ENCODE measurements at regions not wholly inside any gene's neighbourhood (a gene's known extent, or its start where the extent isn't known, plus 50 kb on each side); places are given as distances from the start of the nearest gene placed in this dataset.

DNA sequence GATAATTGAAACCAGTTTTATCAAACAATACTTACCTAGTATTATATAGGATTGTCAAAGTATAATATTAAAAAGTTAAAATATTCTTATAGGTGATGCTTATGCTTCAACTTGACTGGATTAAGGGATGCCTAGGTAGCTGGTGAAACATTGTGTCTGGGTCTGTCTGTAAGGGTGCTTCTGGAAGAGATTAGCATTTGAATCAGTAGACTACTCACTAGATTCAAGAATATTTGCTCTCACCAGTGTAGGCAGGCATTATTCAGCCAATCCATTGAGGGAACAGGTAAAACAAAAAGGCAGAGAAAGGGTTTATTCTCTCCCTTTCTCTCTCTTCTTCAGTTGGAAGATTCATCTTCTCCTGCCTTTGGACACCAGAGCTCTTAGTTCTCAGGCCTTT, 486.8 kb upstream of the GOLIM4 start:
- Histone ChIP-seq H3K4me3 (no peak overlapping the region), H3K27ac (no peak overlapping the region)
- DNase-seq (ENCODE audit: low spot score) = no peak
- TF ChIP-seq, protein P1, sequence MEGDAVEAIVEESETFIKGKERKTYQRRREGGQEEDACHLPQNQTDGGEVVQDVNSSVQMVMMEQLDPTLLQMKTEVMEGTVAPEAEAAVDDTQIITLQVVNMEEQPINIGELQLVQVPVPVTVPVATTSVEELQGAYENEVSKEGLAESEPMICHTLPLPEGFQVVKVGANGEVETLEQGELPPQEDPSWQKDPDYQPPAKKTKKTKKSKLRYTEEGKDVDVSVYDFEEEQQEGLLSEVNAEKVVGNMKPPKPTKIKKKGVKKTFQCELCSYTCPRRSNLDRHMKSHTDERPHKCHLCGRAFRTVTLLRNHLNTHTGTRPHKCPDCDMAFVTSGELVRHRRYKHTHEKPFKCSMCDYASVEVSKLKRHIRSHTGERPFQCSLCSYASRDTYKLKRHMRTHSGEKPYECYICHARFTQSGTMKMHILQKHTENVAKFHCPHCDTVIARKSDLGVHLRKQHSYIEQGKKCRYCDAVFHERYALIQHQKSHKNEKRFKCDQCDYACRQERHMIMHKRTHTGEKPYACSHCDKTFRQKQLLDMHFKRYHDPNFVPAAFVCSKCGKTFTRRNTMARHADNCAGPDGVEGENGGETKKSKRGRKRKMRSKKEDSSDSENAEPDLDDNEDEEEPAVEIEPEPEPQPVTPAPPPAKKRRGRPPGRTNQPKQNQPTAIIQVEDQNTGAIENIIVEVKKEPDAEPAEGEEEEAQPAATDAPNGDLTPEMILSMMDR (IDR thresholded peaks at IDR 0.05) = no peak

DNA sequence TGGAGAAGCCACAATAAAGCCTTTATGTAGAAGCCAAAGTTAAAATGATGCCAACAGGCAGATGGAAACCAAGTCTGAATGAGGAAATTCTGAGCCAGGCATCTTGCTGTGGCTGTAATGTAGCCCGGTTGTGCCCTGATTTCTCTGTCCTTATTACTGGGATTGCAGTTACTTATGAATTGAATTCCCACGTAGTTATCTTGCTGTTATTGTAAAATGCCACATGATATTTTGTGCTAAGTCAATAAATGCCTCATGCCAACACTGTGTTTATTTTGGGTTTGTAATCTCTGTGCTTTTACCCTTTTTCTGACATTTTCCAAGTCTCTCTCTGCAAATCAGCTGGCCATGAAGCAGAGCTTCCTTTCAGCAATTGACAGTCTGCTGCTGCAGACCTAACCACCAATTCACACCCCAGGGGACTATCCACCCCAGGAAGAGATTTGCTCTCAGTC, 486.1 kb upstream of the GOLIM4 start:
- TF ChIP-seq, protein P1 (IDR thresholded peaks at IDR 0.05) = no peak
- no peak for DNase-seq (ENCODE audit: low spot score)
- Histone ChIP-seq H3K27ac (no peak overlapping the region), H3K4me3 (no peak overlapping the region)

DNA sequence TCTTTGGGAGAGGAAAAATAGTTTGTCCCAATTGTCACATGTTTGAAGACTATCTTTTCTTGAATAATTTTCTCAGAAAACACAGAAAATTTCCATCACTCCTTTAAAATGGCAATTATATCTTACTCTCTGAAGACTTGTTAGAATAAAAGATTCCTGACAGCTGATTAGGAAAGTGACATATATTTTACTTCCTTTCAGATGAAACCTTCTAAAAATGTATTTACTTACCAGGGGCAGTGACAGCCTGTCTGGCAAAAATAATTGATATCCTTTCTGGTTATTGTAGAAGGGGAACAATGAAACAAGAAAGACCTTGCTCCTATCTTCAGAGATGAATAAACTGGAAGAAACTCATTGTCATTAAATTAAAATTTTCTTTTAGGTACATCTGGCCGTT, 483.3 kb upstream of the GOLIM4 start:
- no peak for DNase-seq (ENCODE audit: low spot score)
- TF ChIP-seq, protein P1 (IDR thresholded peaks at IDR 0.05) = no peak
- Histone ChIP-seq H3K27ac (no peak overlapping the region), H3K4me3 (no peak overlapping the region)

DNA sequence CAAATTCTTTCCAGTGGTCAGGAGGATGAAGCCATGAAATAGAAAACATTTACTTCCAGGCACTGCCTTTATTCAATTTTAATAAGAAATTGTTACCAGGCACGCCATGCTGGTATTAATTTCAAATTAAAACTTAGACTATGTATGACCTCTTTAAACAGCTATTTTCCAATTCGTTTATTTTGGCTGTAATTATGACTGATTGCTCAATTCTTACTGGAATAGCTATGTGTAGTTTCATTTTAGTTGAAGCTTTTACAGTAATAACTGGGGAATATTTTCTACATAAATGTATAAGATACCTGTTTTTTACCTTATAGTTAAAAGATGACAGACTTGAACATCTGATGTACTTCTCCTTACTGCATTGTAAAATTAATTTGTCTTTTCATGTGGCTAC, 480.0 kb upstream of the GOLIM4 start:
- no peak for DNase-seq (ENCODE audit: low spot score)
- TF ChIP-seq, protein P1 (IDR thresholded peaks at IDR 0.05) = no peak
- no peak overlapping the region for H3K27ac ChIP-seq
- no peak overlapping the region for H3K4me3 ChIP-seq

DNA sequence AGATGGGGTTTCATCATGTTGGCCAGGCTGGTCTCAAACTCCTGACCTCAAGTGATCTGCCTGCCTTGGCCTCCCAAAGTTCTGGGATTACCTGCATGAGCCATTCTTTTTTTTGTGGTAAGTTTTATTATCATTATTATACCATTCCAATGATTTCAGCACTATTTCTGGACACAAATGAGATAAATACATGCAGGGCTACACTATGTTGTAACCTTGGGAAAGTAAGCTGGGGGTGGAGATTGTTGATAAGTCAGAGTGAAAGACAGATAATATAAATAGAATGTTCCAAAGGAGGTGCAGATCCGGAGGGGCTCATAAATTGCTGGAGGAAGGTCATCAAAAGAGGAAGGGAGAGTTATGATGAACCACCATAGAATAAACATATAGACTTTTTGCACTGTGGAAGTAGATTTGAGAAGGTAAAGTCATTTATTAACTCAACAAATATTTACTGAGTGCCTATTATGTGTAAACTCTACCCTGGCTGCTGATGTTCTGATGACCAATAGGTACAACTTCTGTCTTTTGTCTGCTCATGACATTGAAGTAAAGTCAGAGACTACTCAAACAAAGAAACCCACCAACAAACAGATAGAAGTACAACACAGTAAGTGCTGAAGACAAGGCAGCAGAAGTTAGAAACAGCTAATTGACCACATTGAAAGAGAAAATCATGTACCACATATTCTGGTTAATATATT, 478.9 kb upstream of the GOLIM4 start:
- H3K4me3 ChIP-seq = no peak overlapping the region
- no peak for DNase-seq (ENCODE audit: low spot score)
- H3K27ac ChIP-seq = no peak overlapping the region
- TF ChIP-seq, protein P1 (IDR thresholded peaks at IDR 0.05) = no peak

DNA sequence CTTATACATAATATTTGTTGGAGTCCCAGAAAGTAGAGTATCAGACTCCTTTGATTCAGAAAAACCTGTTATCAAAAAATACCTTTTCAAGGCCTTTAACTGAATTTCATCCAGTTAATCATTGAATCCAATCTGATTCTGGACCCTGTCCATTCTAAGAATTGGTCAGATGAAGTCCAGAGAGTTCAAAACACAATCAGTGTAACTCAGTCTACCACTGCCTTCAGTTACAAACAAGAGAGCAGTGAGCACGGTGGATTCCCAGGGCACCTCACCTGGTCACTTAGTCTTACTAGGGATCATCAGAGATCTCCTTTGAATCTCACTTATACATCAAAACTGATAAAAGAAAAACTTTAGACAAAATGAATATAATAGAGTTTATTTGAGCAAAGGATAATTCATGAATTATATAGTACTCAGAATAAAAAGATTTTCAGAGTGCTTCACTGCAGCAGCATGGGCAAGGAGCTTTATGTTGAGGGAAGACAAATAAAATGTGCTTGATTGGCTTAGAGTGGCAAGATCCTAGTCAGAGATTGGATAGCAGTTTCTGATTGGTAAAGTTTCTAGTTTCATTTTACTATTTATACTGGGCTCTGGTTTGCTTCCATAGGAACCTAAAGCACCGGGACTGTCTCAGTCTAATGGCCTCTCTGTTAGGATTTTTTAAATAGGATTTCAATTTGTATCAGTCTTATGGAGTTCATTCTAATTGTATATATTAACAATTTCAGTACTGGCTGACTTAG, 474.9 kb upstream of the GOLIM4 start:
- no peak overlapping the region for H3K27ac ChIP-seq

More for the DNA sequence above, 474.9 kb upstream of the GOLIM4 start:
- DNase-seq (ENCODE audit: low spot score) = no peak
- no peak overlapping the region for H3K4me3 ChIP-seq
- TF ChIP-seq, protein P1 (IDR thresholded peaks at IDR 0.05) = no peak

Measured in coronary artery (tissue), 2 donors.